NCI-H1417 (cell line): ENCODE measurements at regions not wholly inside any gene's neighbourhood (a gene's known extent, or its start where the extent isn't known, plus 50 kb on each side); places are given as distances from the start of the nearest gene placed in this dataset.
A peak's percentile ranks its signal among the peaks of the same experiment; 100 is the strongest.
"Not testable (repeated sequence)": the region's sequence is repeated elsewhere in the genome, so short reads cannot be mapped to it uniquely, and the experiment has no call there.

Experiments
- DNase-seq, 3 experiments: peaks; one replicate each; lab custom pipeline; 2025; lab: John Stamatoyannopoulos, UW

DNA sequence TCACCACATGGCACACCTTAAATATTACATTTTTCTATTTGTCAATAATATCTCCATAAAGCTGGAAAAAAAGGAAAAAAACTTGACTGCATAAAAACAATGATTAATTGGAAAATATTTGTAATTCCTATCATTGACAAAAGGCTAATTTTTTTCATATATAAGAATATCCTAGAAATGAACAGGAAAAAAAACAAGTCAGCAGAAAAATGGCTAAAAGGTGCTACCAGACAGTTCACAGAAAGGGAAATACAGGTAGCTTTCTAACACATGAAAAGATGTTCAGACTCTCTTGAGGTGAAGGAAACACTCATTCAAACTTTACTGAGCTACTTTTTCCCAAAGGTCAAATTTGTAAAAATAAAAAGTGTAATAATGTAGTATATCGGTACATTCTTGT lies 104.1 kb upstream of the SCAF8 start:
- no peak for DNase-seq

DNA sequence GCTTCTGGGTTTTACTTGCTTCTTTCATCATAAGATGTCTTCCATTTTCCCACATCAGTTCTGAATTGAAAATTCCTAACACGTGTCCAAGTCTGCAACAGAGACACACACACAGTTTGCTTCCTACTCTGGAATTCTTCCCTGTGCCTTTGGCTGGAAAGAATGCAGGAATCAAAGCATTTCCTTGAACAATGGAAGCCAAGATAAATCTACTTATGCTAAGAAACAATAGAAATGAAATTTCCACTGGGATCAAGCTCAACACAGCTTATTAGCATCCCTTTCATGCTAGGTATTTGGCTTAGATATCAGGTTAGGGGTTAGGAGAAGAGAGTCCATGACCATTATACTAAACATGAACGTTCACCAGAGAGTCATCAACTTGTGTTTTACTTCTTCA lies 101.1 kb upstream of the SCAF8 start:
- DNase-seq, result no peak

DNA sequence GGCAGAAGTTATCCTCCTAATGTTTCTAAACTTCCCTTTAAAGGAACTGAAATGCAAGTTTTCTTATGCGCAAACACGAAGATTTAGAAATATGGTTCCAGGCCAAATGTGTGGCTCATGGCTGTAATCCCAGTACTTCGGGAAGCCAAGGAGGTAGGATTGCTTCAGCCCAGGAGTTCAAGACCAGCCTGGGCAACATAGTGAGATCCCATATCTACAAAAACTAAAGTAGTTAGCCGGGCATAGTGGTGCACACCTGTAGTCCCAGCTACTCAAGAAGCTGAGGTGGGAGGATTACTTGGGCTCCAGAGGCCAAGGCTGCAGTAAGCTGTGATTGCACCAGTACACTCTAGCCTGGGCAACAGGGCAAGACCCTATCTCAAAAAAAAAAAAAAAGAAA lies 95.8 kb upstream of the SCAF8 start:
- DNase-seq, result no peak

DNA sequence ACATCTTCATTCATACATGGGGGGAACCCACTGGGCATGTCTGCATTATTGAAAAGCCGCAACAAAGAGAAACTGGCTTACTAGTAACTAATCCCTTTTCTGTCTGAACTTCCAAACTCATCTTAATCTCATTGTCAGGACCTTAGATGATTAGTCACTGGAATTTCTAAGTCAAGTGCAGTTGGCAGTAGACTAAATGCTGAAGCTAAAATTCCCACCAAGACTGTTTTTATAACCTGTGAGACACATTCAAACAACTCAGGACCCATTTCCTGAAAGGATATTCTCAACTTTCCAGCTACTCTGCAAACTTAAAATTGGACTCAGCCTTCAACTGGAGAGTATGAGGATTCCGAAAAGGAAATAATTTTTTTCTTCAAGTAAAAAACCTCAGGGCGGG lies 94.8 kb upstream of the SCAF8 start:
- no peak for DNase-seq

DNA sequence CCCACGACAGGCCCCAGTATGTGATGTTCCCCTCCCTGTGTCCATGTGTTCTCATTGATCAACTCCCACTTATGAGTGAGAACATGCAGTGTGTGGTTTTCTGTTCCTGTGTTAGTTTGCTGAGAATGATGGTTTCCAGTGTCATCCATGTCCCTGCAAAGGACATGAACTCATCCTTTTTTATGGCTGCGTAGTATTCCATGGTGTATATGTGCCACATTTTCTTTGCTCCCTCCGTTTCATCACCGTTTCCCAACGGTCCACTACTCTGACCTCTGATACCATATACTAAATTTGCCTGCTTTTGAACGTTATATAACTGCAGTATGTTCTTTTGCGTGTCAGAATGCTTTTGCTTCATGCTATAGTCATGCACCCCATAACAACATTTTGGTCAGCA lies 94.0 kb upstream of the SCAF8 start:
- DNase-seq, result not testable (repeated sequence)

DNA sequence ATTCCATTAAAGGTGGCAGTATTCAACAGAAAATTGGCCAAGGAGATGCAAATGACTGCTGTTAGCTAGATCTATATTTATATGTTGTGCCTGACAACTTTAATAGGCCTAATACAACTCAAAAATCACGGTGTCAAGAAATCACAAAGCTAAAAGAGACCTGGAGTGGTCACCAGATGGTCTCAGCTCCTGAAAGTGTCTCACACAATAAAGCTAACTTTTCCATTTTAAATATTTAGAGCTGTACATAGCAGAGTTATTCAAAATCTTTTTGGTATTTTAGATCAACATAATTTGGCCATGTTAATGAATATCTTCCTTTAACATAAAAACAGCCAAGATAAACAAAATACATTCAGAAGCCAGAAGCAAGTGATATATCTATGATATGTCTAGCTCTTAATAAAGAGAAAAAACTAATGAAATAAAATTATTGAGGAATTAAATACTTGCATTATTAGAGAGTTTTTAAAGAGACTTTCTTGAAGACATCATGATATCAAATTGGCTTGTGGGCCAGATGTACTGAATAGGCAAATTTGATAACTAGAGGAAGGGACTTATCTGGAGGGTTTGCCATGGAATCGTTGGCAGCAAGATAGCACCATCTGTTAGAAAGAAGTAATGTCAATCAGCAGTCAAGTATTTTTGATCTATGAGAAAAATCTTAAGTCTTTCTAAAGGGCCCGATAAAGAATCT lies 84.9 kb upstream of the SCAF8 start:
- no peak for DNase-seq

DNA sequence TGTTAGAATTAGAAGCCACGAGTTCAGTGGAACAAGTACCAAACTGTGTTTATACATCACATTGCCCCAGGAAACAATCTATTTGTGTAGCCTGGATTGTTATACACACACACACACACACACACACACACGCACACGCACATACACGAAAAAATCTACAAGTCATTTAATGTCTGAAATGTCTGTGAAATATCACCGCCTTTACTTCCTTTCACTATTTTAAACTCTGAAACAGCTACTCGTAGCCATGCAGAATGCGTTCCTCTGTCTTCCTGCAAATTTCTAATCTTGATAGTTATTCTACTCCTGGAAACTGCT lies 84.4 kb upstream of the SCAF8 start:
- DNase-seq, result no peak

DNA sequence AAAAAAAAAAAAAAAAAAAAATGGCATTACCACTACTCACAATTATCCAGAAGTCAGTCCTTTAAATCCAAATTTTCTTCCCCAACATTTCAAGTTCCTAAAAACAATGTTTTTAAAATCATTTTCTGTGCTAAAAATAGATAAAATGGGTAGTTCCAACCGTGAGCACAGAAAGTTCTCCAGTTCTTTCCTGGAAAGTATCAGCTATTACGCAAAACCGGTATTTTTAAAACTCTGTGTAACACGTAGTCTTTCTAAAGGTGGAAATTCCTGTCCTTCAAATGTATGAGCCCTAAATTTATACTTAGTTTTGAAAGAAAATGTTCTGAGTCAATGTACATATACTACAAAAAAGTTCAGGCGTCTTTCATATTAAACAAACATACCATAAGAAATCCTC lies 83.5 kb upstream of the SCAF8 start:
- DNase-seq, result no peak

DNA sequence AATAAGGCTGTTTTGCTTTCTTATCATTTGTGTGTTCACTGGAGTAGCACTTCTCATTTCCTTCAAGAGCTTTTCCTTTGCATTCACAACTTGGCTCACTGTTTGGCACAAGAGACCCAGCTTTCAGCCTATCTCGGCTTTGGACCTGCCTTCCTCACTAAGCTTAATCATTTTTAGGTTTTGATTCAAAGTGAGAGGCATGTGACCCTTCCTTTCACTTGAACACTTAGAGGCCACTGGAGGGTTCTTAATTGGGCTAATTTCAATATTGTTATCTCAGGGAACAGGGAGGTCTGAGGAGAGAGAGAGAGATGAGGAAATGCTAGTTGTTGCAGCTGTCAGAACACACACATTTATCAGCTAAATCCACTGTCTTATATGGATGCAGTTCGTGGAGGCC lies 82.9 kb upstream of the SCAF8 start:
- no peak for DNase-seq

DNA sequence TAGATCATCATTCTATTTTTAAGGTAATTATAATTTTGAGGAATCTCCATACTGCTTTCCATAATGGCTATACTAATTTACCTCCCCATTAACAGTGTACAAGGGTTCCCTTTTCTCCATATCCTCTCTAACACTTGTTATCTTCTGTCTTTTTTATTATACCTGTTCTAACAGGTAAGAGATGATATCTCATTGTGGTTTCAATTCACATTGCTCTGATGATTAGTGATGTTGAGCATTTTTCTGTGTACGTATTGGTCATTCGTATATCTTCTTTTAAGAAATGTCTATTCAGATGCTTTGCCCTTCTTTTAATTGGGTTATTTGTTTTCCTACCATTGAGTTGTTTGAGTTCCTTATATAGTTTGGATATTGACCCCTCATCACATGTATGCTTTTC lies 81.6 kb upstream of the SCAF8 start:
- DNase-seq, result no peak

DNA sequence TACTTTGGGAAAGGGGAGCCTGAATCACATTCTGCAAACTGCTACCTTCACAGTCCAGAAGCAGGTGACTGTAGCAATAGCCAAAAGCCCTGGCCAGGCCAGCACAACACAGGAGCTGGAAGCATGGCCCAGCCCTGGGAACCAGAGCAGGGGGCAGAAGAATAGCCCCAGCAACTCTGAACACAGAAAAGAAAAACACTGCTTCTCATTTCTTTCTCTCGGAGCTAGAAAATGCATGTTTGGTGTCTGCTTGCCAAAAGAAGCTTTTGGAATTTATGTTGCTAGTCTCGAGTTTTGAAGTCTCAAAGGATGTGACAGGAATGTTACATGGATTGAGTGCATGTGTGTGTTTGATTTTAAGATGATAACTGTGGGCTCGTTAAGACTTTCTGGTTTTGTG lies 79.8 kb upstream of the SCAF8 start:
- DNase-seq, result no peak

DNA sequence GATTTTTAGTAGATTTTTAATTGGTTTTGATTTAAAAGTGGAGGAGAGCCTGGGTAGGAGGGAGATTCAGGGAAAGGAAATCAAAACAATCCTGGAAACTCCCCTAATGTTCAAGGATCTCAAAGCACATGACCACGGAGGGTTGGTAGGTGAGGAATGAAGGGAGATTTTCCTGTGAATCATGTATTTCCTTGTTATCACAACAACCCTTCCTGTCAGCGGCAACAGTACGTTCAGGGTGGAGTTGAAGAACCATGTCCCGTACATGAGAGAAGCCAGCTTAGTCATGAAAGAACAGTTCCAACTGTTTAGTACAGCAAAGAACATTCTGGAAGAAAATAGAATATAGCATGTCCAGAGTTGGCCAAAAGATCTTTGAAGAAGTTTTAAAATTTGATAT lies 79.4 kb upstream of the SCAF8 start:
- no peak for DNase-seq

DNA sequence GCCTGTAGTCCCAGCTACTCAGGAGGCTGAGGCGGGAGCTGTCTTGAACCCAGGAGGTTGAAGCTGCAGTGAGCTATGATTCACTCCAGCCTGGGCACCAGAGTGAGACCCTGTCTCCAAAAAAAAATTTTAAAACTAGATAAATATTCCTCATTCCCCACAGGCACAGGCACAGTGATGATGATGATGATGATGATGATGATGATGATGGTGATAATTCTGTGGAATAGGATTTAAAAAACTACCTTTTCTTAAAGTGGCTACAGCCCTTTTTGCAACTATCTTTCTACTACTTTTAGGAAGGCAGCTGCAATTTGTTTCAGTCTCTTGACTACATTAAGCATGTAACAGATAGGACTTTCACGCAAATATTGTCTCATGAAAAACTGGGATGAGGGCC lies 76.6 kb upstream of the SCAF8 start:
- DNase-seq, result no peak

DNA sequence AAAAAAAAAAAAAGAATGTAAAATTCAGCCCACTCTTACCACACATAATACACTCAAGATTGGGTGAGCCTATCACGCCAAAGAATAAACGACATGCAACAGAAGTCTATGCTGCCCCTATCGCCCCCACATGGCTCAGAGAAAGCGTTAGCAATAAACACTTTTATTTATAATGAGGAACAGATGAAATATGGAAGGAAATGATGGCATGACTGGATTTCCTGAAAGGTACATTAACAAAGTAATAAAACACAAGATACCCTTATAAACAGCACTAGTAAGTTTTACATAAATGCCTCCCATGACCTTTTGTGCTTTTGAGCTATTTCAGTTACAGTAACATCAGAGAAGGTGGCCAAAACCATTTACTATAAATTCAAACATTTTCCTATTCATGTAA lies 71.4 kb upstream of the SCAF8 start:
- DNase-seq, result no peak

DNA sequence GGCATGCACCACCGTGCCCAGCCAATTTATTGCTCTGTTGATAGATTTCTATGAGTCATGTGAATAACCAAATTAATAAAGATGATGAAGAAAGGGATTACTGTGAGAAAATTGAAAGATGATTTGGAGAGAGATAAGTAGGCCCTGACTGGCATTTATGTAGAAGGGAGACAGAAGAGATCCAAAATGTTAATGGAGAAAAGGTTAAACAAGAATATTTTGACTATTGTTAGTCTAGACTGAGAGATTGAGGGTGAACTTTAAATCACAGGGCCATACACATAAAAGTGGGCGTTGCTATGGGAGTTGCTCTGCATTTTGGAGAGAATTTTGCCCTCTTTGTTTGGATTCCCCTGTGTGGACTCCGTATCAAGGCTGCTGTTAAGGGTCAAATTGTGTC lies 68.9 kb upstream of the SCAF8 start:
- no peak for DNase-seq

DNA sequence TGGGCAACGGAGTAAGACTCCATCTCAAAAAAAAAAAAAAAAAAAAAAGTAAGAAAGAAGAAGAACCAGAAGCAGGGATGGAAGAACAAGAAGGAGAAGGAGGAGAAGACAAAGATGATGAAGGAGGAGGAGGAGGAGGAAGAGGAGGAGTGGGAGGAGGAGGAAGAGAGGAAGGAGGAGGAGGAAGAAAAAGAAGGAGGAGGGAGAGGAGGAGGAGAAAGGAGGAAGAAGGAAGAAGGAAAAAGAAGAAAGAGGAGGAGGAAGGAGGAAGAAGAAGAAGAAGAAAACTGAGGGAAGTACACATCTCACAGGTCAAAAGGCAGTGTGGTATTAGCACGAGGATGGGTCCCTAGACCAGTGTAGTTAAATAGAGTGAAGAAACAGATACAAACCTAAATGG lies 65.1 kb upstream of the SCAF8 start:
- no peak for DNase-seq

DNA sequence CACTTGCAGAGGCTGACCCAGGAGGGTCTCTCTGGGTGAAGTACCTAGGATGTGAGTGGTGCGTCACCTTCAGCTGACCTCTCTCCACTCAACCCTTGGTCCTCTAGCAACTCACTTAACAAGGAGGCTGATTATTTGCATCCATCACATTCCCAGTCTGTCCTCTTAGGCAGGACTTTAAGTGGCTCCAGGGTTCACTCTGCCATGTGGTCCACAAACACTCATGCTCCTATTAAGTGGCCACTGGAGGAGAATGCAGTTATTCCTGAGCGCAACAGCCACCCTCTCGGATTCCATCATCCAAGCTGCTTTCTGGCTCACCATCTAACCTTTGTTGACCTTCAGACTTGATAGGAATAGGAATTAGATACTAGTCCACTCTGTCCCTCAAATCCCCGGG lies 61.1 kb upstream of the SCAF8 start:
- no peak for DNase-seq

DNA sequence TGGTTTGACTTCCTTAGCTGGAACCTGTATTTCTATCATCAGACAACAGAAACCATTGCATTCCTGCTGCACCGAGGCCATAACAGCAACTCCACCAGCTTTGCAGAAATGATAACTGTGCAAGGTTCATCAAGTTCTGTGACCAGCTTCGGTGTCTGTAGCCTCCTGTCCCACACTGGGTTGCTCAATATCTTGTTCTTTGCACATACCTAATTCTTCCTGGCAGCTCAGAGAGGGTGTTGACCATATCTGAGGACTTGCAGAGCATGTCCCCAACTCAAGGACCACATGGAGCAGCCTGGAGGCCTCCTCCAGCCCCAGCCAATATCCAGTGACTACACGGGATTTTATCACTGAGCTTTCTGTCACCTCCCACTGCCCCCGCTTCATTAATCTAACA lies 59.3 kb upstream of the SCAF8 start:
- no peak for DNase-seq

DNA sequence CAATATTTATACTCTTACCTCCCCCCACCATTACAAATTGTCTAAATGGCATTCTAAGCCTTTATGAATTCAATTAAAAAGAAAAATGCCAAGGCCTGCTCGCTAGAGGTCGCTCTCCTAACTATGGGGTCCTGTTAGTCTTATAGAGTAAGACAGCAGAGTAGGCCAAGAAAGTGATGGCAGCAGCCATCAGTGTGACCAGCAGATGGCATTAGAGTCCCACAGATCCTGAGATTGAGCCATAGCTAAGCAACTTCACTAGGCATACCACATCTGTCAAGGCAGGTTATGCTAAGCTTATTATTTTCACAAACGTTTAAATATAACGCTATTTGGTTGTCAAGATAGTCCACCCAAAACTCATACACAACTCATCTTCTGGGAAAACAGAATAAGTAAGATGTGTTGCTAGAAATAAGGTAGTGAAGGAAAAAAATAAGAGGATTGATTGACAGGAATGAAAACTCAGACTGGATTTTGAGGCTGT lies 57.6 kb upstream of the SCAF8 start:
- DNase-seq, result peak; percentile 93 to 99 (median 93)

DNA sequence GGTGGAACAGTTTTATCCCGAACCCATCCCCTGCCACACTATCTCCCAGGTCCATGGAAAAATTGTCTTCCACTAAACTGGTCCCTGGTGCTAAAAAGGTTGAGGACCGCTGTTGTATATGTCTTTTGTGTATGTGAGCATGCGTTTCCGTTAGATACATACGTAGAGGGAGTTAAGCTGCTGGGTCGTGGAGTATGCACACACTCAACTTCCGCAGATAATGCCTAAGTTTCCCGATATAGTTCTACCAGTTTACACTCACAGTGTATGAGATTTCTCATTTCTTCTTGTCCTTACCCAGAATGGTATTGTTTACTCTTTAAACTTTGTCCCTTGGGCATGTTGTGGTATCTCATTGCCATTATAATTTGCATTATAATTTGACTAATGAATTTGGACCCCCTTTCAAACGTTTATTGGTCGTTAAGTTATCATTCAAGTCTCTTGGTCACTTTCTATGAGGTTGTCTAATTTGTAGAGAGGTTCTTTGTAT lies 50.5 kb upstream of the SCAF8 start:
- no peak for DNase-seq
